B cell (primary cell): ENCODE measurements at regions not wholly inside any gene's neighbourhood (a gene's known extent, or its start where the extent isn't known, plus 50 kb on each side); places are given as distances from the start of the nearest gene placed in this dataset.

Experiments used
- ATAC-seq: fragments of 200-7000 bp; cut with Tn5 transposase; one replicate; pipeline ENCODE4 v1.10.0; 2021; ENCODE audit warnings: low read depth, mild to moderate bottlenecking, moderate number of reproducible peaks, moderate library complexity
- CTCF ChIA-PET: fragments of 350-600 bp; sonication (Branson Sonifier 250); formaldehyde crosslinking; loops from one replicate; lab custom pipeline; 2021; ENCODE audit warnings: antibody characterized with exemption, inconsistent platforms; lab: Charles Lee
- POLR2A ChIA-PET: fragments of 350-600 bp; sonication (Branson Sonifier 250); formaldehyde crosslinking; loops from one replicate; lab custom pipeline; 2021; ENCODE audit warnings: antibody characterized with exemption; lab: Charles Lee
- DNase-seq: peaks from one replicate; pipeline ENCODE4 v3.0.0; 2013
- H2AFZ ChIP-seq: 2 replicates; pipeline ENCODE4 v1.6.1; 2012; ENCODE audit warnings: mild to moderate bottlenecking, low read depth, low read length; ENCODE audit not compliant: insufficient read depth, poor library complexity, severe bottlenecking
- H3K27ac ChIP-seq, 2 donors: 1 replicate in 1 of 2; 2 replicates in 1 of 2; pipeline ENCODE4 v1.5.1; 2012 to 2013; ENCODE audit warnings: low read length in 2 of 2, mild to moderate bottlenecking in 2 of 2, moderate library complexity in 1 of 2
- H3K27me3 ChIP-seq, 4 experiments: fragments of 200-600 bp in 1 of 4; sonication (generic) in 1 of 4; replicated peaks in 1 of 4; 1 replicate in 2 of 4; 2 replicates in 2 of 4; pipeline versions ENCODE4 v1.6.1 to v1.7.0; 2013 to 2016; ENCODE audit warnings: low read length in 3 of 4, mild to moderate bottlenecking in 2 of 4, mixed read lengths in 1 of 4, moderate library complexity in 1 of 4; ENCODE audit not compliant: insufficient read depth in 4 of 4, control insufficient read depth in 3 of 4; ENCODE audit errors: control extremely low read depth in 1 of 4
- H3K36me3 ChIP-seq, 2 experiments: replicated peaks in 1 of 2; 1 replicate in 1 of 2; 2 replicates in 1 of 2; pipeline versions ENCODE4 v1.6.1 to v1.7.1; 2013; ENCODE audit warnings: low read length in 1 of 2; ENCODE audit not compliant: insufficient read depth in 2 of 2, control insufficient read depth in 1 of 2; ENCODE audit errors: control extremely low read depth in 1 of 2, extremely low read depth in 1 of 2
- H3K4me1 ChIP-seq, 2 donors: fragments of 200-600 bp in 1 of 2; sonication (generic) in 1 of 2; 1 replicate in 1 of 2; 2 replicates in 1 of 2; pipeline versions ENCODE4 v1.5.1 to v1.6.1; 2013 to 2017; ENCODE audit warnings: low read length in 2 of 2; ENCODE audit not compliant: control insufficient read depth in 2 of 2, insufficient read depth in 2 of 2
- H3K4me2 ChIP-seq: replicated peaks from 2 replicates; pipeline ENCODE3; 2012; ENCODE audit warnings: mild to moderate bottlenecking, low read depth, low read length; ENCODE audit not compliant: poor library complexity, severe bottlenecking
- H3K4me3 ChIP-seq, 5 experiments: fragments of 200-600 bp in 1 of 5; sonication (generic) in 1 of 5; 1 replicate in 3 of 5; 2 replicates in 2 of 5; pipeline versions ENCODE4 v1.5.1 to v1.7.0; 2011 to 2016; ENCODE audit warnings: low read length in 4 of 5, mild to moderate bottlenecking in 4 of 5, low read depth in 2 of 5, control low read depth in 1 of 5, moderate library complexity in 1 of 5; ENCODE audit not compliant: insufficient read depth in 1 of 5; ENCODE audit errors: control extremely low read depth in 1 of 5, extremely low read depth in 1 of 5
- H3K79me2 ChIP-seq: fragments of 200-600 bp; sonication (generic); one replicate; pipeline ENCODE4 v1.6.0; 2016; ENCODE audit warnings: low read length; ENCODE audit not compliant: control insufficient read depth, insufficient read depth
- H3K9ac ChIP-seq: fragments of 200-600 bp; sonication (generic); 2 replicates; pipeline ENCODE4 v1.6.1; 2017; ENCODE audit warnings: mild to moderate bottlenecking, low read length, moderate library complexity
- H3K9me3 ChIP-seq, 3 donors: one replicate each; pipeline versions ENCODE4 v1.6.1 to v1.7.1; 2013; ENCODE audit warnings: low read length in 2 of 3; ENCODE audit not compliant: control insufficient read depth in 2 of 3, insufficient read depth in 1 of 3; ENCODE audit errors: control extremely low read depth in 1 of 3
- H4K20me1 ChIP-seq: 2 replicates; pipeline ENCODE4 v1.6.0; 2012; ENCODE audit warnings: mild to moderate bottlenecking, low read length; ENCODE audit not compliant: insufficient read depth, control insufficient read depth, poor library complexity, severe bottlenecking
- H3K27ac Mint-ChIP-seq: one replicate; pipeline ENCODE4 v1.8.0; 2021; ENCODE audit warnings: mixed read lengths
- H3K27me3 Mint-ChIP-seq: one replicate; pipeline ENCODE4 v1.8.0; 2021; ENCODE audit warnings: mixed read lengths
- H3K4me1 Mint-ChIP-seq: one replicate; pipeline ENCODE4 v1.8.0; 2021; ENCODE audit warnings: mixed read lengths
- H3K4me3 Mint-ChIP-seq: one replicate; pipeline ENCODE4 v1.8.0; 2021; ENCODE audit warnings: mixed read lengths
- H3K9me3 Mint-ChIP-seq: one replicate; pipeline ENCODE4 v1.8.0; 2022; ENCODE audit warnings: mixed read lengths; ENCODE audit not compliant: insufficient read depth
- CTCF ChIP-seq: fragments of 200-600 bp; IDR thresholded peaks from one replicate; pipeline ENCODE4 v1.8.0; 2022; ENCODE audit warnings: antibody characterized with exemption, mild to moderate bottlenecking
- EZH2 ChIP-seq: IDR thresholded peaks from 2 replicates; pipeline ENCODE4 v1.6.1; 2012; ENCODE audit warnings: borderline replicate concordance, low read depth, mild to moderate bottlenecking, moderate library complexity, low read length; ENCODE audit not compliant: insufficient read depth, poor library complexity, severe bottlenecking
- WGBS: methylation state at CpG from one replicate; pipeline ENCODE4 v1.1.5; 2013; ENCODE audit warnings: missing lambda C conversion rate; ENCODE audit not compliant: insufficient coverage; 5-methylcytosine and 5-hydroxymethylcytosine counted together
- intact Hi-C: fragments of 100-400 bp; cut with micrococcal nuclease; formaldehyde crosslinking; loops from one replicate; pipeline ENCODE4 v1.10.0; 2022

- no peaks in the 10 kb centered on the region for H3K79me2 ChIP-seq
- H2AFZ ChIP-seq, result no peak overlapping the region
- H3K9ac ChIP-seq, result no peak overlapping the region
- TF ChIP-seq EZH2, result no peak
- no peak for TF ChIP-seq CTCF
- no peak overlapping the region for H3K4me2 ChIP-seq
- no peaks in the 10 kb centered on the region for H3K27me3 ChIP-seq
- no peaks in the 10 kb centered on the region for H3K9me3 ChIP-seq
- no peak for DNase-seq
- WGBS, result no CpG with 5 or more reads among the region's 8 CpGs
- ChIA-PET CTCF (no interaction called here), POLR2A (no interaction called here)
- Mint-ChIP-seq H3K27me3 (peaks cover 3% of the 10 kb centered on the region), H3K9me3 (no peaks in the 10 kb centered on the region), H3K27ac (no peak overlapping the region), H3K4me1 (no peaks in the 10 kb centered on the region), H3K4me3 (no peak overlapping the region)
- H3K27ac ChIP-seq, result no peak overlapping the region
- H4K20me1 ChIP-seq, result no peaks in the 10 kb centered on the region
- intact Hi-C loops, result no loop called here
- no peaks in the 10 kb centered on the region for H3K36me3 ChIP-seq
- no peaks in the 10 kb centered on the region for H3K4me1 ChIP-seq
- H3K4me3 ChIP-seq, result no peak overlapping the region
- ATAC-seq, result no peak
Measured at GRCh38 chr10:28172223-28172610, 130.6 kb downstream of the MPP7 start.

GRCh38 chr10:28171468-28172222, 131.2 kb downstream of the MPP7 start:
- DNase-seq, result no peak
- H3K4me2 ChIP-seq, result no peak overlapping the region
- H3K27ac ChIP-seq, result no peak overlapping the region
- H3K79me2 ChIP-seq, result no peaks in the 10 kb centered on the region
- Mint-ChIP-seq H3K27ac (no peak overlapping the region), H3K27me3 (peaks cover 3% of the 10 kb centered on the region), H3K4me1 (no peaks in the 10 kb centered on the region), H3K9me3 (no peaks in the 10 kb centered on the region), H3K4me3 (no peak overlapping the region)
- ChIA-PET CTCF (no interaction called here), POLR2A (no interaction called here)
- H3K9ac ChIP-seq, result no peak overlapping the region
- no peaks in the 10 kb centered on the region for H3K4me1 ChIP-seq
- H2AFZ ChIP-seq, result no peak overlapping the region
- 76% methylated on average over 2 of the region's 9 CpGs for WGBS
- intact Hi-C loops, result no loop called here
- no peaks in the 10 kb centered on the region for H3K9me3 ChIP-seq
- H3K27me3 ChIP-seq, result no peaks in the 10 kb centered on the region
- H3K4me3 ChIP-seq, result no peak overlapping the region
- no peak for TF ChIP-seq EZH2
- no peak for TF ChIP-seq CTCF
- ATAC-seq, result no peak
- H4K20me1 ChIP-seq, result no peaks in the 10 kb centered on the region
- no peaks in the 10 kb centered on the region for H3K36me3 ChIP-seq
